Hepatocyte (in vitro differentiated cells): ENCODE measurements at regions not wholly inside any gene's neighbourhood (a gene's known extent, or its start where the extent isn't known, plus 50 kb on each side); places are given as distances from the start of the nearest gene placed in this dataset.

Source experiments
- DNase-seq: peaks from one replicate; pipeline ENCODE4 v3.0.0-alpha.2; 2016; ENCODE audit warnings: low spot score
- H2AFZ ChIP-seq: fragments of 200-600 bp; sonication (generic); 2 replicates; pipeline ENCODE4 v1.6.0; 2016; ENCODE audit warnings: antibody characterized with exemption, mild to moderate bottlenecking
- H3K27ac ChIP-seq: fragments of 200-600 bp; sonication (generic); 2 replicates; pipeline ENCODE4 v1.5.1; 2016; ENCODE audit warnings: mild to moderate bottlenecking
- H3K27me3 ChIP-seq: fragments of 200-600 bp; sonication (generic); 2 replicates; pipeline ENCODE4 v1.6.1; 2016
- H3K36me3 ChIP-seq: fragments of 200-600 bp; sonication (generic); replicated peaks from 2 replicates; pipeline ENCODE4 v1.5.1; 2016; ENCODE audit warnings: low read depth; ENCODE audit not compliant: insufficient read depth
- H3K4me1 ChIP-seq: fragments of 200-600 bp; sonication (generic); 2 replicates; pipeline ENCODE4 v1.5.1; 2016; ENCODE audit warnings: mild to moderate bottlenecking, moderate library complexity; ENCODE audit not compliant: insufficient read depth
- H3K4me2 ChIP-seq: fragments of 200-600 bp; sonication (generic); 2 replicates; pipeline ENCODE4 v1.6.0; 2016
- H3K4me3 ChIP-seq: fragments of 200-600 bp; sonication (generic); 2 replicates; pipeline ENCODE4 v1.5.1; 2016; ENCODE audit warnings: mild to moderate bottlenecking
- H3K79me2 ChIP-seq: fragments of 200-600 bp; sonication (generic); 2 replicates; pipeline ENCODE4 v1.6.0; 2017; ENCODE audit warnings: mild to moderate bottlenecking
- H3K9me2 ChIP-seq: fragments of 200-600 bp; sonication (generic); replicated peaks from 2 replicates; pipeline ENCODE4 v1.6.0; 2017; ENCODE audit warnings: mild to moderate bottlenecking; ENCODE audit not compliant: insufficient read depth
- H3K9me3 ChIP-seq: fragments of 200-600 bp; sonication (generic); 2 replicates; pipeline ENCODE4 v1.5.1; 2016; ENCODE audit warnings: low read depth, mild to moderate bottlenecking
- H4K20me1 ChIP-seq: fragments of 200-600 bp; sonication (generic); 2 replicates; pipeline ENCODE4 v1.6.0; 2016; ENCODE audit warnings: mild to moderate bottlenecking; ENCODE audit not compliant: insufficient read depth, poor library complexity, severe bottlenecking
- CTCF ChIP-seq: fragments of 200-600 bp; sonication (generic); IDR thresholded peaks from 2 replicates; pipeline ENCODE4 v1.5.1; 2016; ENCODE audit warnings: antibody characterized with exemption, mild to moderate bottlenecking; ENCODE audit not compliant: poor library complexity
- EZH2 ChIP-seq: fragments of 200-600 bp; sonication (generic); IDR thresholded peaks from 2 replicates; pipeline ENCODE4 v1.6.1; 2016; ENCODE audit warnings: antibody characterized with exemption, mild to moderate bottlenecking, borderline replicate concordance
- EZH2phosphoT487 ChIP-seq: fragments of 200-600 bp; sonication (generic); IDR thresholded peaks from one replicate; pipeline ENCODE4 v1.6.1; 2018; ENCODE audit warnings: antibody characterized with exemption, mild to moderate bottlenecking, low read depth, moderate library complexity; ENCODE audit not compliant: unreplicated experiment, severe bottlenecking
- WGBS: methylation state at CpG from one replicate; pipeline ENCODE4 v1.1.6; 2016; ENCODE audit warnings: low lambda C conversion rate; ENCODE audit errors: missing lambda C conversion rate; 5-methylcytosine and 5-hydroxymethylcytosine counted together

- H3K36me3 ChIP-seq = no peaks in the 10 kb centered on the region
- H3K27ac ChIP-seq = no peak overlapping the region
- no peak overlapping the region for H3K4me3 ChIP-seq
- no peaks in the 10 kb centered on the region for H3K9me3 ChIP-seq
- H3K27me3 ChIP-seq = no peaks in the 10 kb centered on the region
- no peaks in the 10 kb centered on the region for H4K20me1 ChIP-seq
- TF ChIP-seq EZH2phosphoT487 = no peak
- H3K9me2 ChIP-seq = no peaks in the 10 kb centered on the region
- no peak overlapping the region for H3K4me2 ChIP-seq
- H3K4me1 ChIP-seq = peaks cover 9% of the 10 kb centered on the region
- H3K79me2 ChIP-seq = no peaks in the 10 kb centered on the region
- 83% methylated on average over 7 of the region's 7 CpGs for WGBS
- H2AFZ ChIP-seq = no peak overlapping the region
- DNase-seq = no peak
Observed at GRCh38 chr2:19669126-19669525, 232.7 kb downstream of the TTC32 start.

GRCh38 chr2:19667536-19667949 lies 234.2 kb downstream of the TTC32 start:
- Histone ChIP-seq H3K4me3 (no peak overlapping the region), H3K27me3 (no peaks in the 10 kb centered on the region), H3K79me2 (no peaks in the 10 kb centered on the region), H3K9me2 (no peaks in the 10 kb centered on the region), H3K27ac (no peak overlapping the region), H3K9me3 (no peaks in the 10 kb centered on the region), H3K36me3 (no peaks in the 10 kb centered on the region), H4K20me1 (no peaks in the 10 kb centered on the region), H3K4me2 (no peak overlapping the region), H3K4me1 (no peaks in the 10 kb centered on the region), H2AFZ (no peak overlapping the region)
- DNase-seq = no peak
- no peak for TF ChIP-seq EZH2phosphoT487
- TF ChIP-seq CTCF = no peak
- no peak for TF ChIP-seq EZH2
- 46% methylated on average over 8 of the region's 8 CpGs for WGBS

- H3K9me2 ChIP-seq = no peaks in the 10 kb centered on the region
- no peaks in the 10 kb centered on the region for H3K4me1 ChIP-seq
- H4K20me1 ChIP-seq = no peaks in the 10 kb centered on the region
- H3K4me3 ChIP-seq = no peak overlapping the region
- no peaks in the 10 kb centered on the region for H3K79me2 ChIP-seq
- TF ChIP-seq EZH2phosphoT487 (no peak), CTCF (peak; percentile 30), EZH2 (no peak)
- no peak overlapping the region for H2AFZ ChIP-seq
- no peaks in the 10 kb centered on the region for H3K9me3 ChIP-seq
- no peak overlapping the region for H3K4me2 ChIP-seq
- H3K27me3 ChIP-seq = no peaks in the 10 kb centered on the region
- no peak for DNase-seq
- no peak overlapping the region for H3K27ac ChIP-seq
- no peaks in the 10 kb centered on the region for H3K36me3 ChIP-seq
- WGBS = 59% methylated on average over 3 of the region's 3 CpGs
Observed at GRCh38 chr2:19667085-19667484, 234.7 kb downstream of the TTC32 start.

GRCh38 chr2:19664646-19665045 lies 237.1 kb downstream of the TTC32 start:
- H3K36me3 ChIP-seq = no peaks in the 10 kb centered on the region
- H2AFZ ChIP-seq = no peak overlapping the region
- no peaks in the 10 kb centered on the region for H3K4me1 ChIP-seq
- no peaks in the 10 kb centered on the region for H4K20me1 ChIP-seq
- H3K27ac ChIP-seq = no peak overlapping the region
- H3K79me2 ChIP-seq = no peaks in the 10 kb centered on the region
- no peaks in the 10 kb centered on the region for H3K27me3 ChIP-seq
- no peak overlapping the region for H3K4me3 ChIP-seq
- no peaks in the 10 kb centered on the region for H3K9me2 ChIP-seq
- no peaks in the 10 kb centered on the region for H3K9me3 ChIP-seq
- H3K4me2 ChIP-seq = no peak overlapping the region
- no peak for TF ChIP-seq CTCF
- TF ChIP-seq EZH2 = no peak
- no peak for TF ChIP-seq EZH2phosphoT487
- no peak for DNase-seq
- 83% methylated on average over 4 of the region's 4 CpGs for WGBS
